GM21619 (cell line): ENCODE measurements at regions not wholly inside any gene's neighbourhood (a gene's known extent, or its start where the extent isn't known, plus 50 kb on each side); places are given as distances from the start of the nearest gene placed in this dataset.
"Not testable (repeated sequence)": the region's sequence is repeated elsewhere in the genome, so short reads cannot be mapped to it uniquely, and the experiment has no call there.

Experiments used
- ATAC-seq: cut with Tn5 transposase; IDR thresholded peaks from one replicate; pipeline ENCODE4 v1.9.1; 2021; ENCODE audit not compliant: unreplicated experiment

DNA sequence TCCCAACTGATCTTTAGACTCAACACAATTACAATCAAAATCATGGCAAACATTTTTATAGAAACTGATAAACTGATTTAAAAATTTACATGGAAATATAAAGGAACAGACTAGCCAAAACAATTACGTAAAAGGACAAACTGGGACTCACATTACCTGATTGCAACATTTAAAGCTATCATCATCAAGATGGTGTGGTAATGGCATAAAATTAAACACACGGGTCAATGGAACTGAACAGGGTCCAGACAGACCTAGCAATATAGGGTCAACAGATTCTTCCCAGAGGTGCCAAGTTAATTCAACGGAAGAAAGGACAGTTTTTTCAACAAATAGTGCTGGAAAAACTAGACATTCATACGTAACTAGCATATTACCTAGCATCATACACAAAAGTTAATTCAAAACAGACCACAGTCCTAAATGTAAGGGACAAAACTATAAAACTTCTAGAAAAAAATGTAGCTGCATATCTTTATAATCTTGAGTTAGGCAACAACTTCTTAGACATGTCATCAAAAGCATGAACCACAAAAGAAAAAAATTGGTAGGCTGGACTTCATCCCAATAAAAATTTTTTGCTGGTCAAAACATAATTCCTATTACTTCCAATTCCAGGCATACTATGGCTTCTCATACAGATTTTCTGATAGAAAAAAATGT lies 147.4 kb upstream of the BEND6 start:
- no peak for ATAC-seq

DNA sequence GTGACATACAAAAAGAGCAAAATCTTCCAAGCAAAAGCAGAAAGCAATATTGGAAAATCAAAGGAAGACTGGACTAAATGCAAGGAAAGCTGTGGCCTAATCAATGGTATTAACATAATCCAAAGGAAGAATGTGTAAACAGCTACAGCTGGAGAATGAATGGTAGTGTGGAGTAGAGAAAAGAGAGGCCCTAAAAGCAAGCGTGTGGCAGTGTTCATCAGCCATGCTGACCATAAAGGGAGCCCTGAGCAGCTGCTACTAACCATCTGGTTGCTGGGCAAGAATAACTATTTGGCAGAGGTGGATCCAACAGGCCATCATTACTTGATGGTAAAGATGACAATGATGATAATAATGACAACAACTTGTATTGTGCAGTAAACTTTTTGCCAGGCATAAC lies 148.5 kb upstream of the BEND6 start:
- ATAC-seq: no peak

DNA sequence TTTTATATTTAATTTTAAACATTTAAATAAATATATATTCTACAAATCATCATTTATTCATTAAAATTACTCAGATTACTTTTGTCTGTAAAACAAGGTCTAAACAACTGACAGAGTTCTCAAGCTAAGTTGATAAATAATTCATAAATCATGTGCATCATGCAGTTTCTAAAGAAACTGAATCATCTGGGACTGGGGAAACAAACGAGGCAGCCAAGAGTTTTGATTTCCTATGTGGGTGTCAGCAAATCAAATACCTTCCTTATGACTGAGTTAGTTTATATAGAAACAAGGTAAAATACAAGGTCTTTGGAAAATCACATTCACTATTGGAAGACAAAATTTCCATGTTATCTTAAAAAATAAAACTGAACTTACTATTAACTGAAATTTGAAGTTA lies 149.9 kb upstream of the BEND6 start:
- ATAC-seq: no peak

DNA sequence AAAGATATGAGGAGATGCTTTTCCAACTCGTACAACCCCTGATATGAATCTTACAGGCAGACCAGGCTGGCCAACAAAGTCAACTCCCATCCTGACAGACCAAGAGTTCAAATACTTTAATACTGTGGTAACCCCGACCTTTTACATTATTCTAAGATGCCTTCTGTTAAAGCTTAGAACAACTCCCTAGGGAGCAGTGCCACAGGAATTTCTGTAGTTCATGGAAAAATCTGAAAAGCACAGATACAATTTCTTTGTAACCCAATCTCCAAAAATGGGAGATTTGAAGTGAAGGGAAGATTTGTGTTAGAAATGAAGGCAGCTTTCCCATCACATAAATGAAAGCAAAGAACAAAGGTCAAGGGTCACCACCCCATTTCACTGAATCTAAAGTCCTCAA lies 151.3 kb upstream of the BEND6 start:
- ATAC-seq: no peak

DNA sequence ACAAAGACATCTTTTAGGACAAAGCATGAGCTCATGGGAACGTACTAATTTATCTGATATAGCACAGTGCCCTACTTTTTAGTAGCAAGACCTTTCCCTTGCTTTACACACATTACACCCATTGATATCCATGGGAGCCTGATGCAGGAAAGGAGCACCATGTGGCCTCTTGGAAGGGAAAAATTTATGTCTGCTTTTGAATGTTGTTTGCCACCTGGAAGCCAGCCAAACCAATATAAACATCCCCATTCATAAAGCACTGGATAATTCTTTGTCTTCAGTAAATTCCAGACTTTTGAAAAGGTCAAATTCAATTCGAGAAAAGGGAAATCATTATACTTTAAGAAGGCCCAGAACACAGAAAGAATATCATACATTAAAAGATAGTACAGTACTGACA lies 152.3 kb upstream of the BEND6 start:
- ATAC-seq: no peak

DNA sequence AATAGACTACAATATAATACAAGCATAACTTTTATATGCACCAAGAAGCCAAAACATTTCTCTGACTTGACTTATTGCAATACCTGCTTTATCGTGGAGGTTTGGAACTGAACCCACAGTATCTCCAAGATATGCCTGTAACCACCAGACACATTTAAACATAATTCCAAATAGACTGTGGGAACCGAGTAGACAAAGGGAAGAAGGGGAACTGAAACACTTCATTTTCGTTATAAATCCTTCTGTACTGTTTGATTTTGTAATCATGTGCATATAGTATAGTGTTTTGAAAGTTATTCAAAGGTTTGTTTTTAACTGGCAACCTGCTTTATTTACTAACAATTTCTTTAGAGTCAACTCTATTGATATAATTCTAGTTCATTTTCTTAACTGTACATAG lies 154.9 kb upstream of the BEND6 start:
- ATAC-seq: no peak

DNA sequence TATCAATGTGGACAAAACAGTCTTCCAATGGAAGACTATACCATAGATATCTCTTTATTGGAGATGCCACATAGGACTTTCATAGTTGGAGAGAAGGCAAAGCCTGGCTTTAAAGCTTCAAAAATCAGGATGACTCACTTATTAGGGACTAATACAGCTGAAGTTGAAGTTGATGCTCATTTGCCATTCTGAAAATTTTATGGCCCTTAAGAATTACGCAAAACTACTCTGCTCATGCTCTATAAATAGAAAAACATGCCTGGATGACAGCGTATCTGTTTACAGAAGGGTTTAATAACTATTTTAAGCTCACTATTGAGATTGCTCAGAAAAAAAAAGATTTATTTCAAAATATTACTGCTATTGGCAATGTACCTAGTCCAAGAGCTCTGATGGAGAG lies 155.5 kb upstream of the DST start:
- ATAC-seq: no peak

DNA sequence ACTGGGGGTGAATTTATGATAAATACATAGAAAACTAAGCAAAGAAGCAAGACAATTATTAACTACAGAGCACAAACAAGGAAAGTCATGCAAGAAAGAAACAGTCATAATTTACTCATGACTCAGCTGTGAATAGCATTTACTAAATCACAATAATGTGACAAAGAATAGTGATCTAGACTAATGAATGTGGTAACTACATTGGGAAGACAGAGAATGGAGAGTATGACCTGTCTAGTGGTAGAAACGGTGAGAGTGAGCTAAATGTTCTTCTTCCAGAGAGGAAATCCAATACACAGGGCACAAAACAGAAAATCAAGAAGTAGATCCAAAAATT lies 153.5 kb upstream of the DST start:
- peak; percentile 58 for ATAC-seq

DNA sequence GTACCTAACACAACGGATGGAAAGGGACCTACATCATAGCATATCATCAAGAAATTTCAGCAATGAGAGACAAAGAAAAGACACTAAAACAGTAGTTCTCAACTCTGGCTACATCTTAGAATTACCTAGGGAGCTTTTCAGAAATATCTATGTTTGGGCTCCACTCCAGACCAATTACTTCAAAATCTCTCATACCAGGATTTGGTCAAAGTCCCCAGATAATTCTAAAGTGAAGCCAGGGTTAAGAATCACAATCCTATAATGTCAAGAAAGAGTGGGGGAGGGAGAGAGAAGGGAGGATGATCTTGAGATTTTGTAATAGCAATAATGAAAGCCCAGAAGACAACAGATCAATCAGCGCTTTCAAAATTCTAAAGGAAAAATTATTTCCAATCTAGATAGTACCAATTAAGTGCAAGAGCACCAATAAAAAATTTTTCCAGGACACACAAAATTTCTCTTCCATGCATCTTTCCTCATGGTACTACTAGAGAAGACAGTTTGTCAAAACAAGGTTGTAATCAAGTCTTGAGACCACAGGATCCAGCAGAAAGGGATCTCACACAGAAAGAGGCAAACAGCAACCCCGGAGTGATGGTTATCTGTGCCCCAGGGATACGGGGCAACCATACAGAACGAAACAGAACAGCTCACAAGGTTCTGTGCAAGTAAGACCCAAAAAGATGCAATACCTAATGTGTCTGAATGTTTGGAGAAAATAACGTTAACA lies 152.9 kb upstream of the DST start:
- peak; percentile 10 for ATAC-seq

DNA sequence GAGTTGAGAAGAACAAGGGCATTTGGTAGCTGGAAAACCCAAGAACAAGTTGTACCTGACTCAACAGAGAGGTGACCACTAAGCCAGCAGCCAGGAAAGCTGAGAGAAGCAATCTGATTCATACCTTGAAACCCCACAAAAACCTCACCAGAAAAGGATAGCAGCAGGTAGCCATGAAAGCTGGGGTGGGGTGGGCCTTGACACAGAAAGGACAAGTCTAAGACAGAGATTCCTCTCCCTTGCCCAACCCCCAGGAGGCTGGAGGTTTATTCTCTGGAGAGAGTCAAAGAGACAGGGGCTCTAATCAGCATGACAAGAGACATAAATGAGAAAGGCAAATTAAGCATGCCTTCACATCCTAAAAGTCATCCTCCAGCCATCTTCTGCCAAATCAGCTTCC lies 151.7 kb upstream of the DST start:
- ATAC-seq: no peak

DNA sequence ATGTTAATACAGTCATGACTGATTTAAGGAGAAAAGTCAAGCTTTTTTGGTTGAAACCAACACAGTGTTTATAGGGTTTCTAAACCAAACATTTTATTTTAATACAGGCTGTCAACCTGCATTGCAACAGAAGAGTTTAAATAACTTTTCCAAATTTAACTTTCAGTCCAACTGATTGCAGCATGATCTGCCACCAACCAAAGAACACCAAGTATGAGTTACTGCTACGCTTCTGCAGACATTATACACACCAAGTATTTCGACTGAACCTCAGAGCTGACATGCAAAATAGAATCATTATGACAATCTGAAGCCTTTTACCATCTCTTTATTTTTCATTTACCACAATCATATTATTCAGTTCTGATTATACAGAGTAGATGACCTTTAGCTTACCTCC lies 151.2 kb upstream of the DST start:
- no peak for ATAC-seq

DNA sequence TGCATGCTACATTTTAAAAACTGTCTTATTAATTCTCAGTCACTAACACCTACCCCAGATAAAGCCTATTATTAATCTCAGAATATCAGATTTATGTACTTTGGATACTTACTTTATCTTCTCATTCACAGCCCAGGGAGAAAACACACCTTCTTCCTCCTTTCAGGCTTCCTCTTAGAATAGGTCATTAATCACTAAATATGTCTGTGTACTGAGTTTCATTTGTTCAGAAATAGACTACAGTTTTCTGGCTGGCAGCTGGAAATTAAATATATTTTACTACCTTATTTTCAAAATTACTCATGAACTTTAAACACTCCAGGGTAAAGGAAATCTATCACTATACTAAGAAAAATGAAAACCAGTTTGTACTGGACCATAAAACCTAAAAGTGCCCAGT lies 147.7 kb upstream of the DST start:
- no peak for ATAC-seq

DNA sequence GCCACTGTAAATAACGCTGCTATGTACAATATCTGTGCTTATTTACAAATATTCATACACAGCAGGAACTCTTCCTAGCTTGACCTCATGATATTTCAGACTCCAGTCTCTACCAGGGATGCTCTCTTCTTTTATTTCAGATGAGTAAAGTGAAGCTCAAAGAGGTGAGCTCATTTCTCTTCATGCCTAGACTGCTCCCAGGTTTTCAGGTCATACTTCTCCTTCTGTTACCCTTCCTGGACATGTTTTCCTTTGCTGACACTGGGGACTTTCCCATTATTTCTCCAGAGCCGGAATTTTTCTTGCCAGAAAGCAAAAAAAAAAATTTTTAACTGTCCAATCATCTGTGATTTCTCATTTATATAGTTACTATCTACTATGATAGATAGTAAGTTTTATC lies 147.2 kb upstream of the DST start:
- no peak for ATAC-seq

DNA sequence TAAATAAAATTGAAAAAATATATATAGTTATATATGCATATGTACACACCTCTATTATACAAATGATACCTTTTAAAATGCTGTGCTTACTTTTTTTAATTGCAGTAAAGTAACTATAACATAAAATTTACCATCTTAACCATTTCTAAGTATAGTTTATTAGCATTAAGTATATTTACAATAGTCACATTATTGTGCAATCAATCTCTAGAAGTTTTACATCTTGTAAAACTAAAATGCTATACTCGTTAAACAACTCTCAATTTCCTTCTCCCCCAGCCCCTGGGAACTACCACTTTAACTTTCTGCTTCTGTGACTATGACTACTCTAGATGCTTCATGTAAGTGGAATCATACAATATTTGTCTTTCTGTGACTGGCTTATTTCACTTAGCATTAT lies 146.7 kb upstream of the DST start:
- no peak for ATAC-seq

DNA sequence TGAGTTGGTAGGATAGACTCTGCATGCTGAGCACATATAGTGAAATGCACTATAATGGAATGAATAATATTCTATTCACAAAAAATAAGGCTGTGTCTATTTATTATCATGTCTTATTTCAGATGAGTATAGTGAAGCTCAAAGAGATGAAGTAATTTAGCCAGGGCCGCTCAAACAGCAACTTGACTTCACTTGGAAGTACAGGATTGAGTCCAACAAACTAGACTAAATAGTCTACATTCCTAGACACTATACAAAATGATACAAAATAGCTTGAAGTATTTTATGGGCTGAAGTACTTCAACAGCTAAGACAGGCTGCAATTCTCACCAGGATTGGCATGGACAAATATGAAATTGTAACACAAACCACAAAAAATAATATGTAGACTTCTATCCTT lies 144.5 kb upstream of the DST start:
- no peak for ATAC-seq

DNA sequence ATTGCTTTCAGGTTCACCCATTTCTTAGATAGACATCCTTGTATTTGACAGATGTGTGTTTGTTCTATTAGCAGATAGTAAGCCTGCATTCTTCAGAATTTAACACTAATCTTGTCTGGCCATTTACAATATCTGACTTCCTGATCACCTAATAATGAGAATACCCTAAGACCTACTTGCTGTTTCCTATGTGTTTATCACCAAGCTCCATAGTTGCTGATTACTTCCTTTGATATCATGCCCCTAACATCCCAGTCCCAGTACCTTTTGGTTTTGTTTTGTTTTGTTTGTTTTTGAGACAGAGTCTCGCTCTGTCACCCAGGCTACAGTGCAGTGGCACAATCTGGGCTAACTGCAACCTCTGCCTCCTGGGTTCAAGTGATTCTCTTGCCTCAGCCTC lies 143.6 kb upstream of the DST start:
- no peak for ATAC-seq

DNA sequence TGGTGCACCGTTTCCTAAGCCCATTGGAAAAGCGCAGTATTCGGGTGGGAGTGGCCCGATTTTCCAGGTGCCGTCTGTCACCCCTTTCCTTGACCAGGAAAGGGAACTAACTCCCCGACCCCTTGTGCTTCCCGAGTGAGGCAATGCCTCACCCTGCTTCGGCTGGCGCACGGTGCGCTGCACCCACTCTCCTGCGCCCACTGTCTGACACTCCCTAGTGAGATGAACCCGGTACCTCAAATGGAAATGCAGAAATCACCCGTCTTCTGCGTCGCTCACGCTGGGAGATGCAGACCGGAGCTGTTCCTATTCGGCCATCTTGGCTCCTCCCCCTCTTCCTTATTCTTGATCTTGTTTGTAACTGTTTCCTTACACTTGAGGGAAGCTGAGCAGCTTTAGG lies 142.8 kb upstream of the DST start:
- not testable (repeated sequence) for ATAC-seq

DNA sequence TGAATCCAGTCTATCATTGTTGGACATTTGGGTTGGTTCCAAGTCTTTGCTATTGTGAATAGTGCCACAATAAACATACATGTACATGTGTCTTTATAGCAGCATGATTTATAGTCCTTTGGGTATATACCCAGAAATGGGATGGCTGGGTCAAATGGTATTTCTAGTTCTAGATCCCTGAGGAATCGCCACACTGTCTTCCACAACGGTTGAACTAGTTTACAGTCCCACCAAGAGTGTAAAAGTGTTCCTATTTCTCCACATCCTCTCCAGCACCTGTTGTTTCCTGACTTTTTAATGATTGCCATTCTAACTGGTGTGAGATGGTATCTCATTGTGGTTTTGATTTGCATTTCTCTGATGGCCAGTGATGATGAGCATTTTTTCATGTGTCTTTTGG lies 137.4 kb upstream of the DST start:
- not testable (repeated sequence) for ATAC-seq

DNA sequence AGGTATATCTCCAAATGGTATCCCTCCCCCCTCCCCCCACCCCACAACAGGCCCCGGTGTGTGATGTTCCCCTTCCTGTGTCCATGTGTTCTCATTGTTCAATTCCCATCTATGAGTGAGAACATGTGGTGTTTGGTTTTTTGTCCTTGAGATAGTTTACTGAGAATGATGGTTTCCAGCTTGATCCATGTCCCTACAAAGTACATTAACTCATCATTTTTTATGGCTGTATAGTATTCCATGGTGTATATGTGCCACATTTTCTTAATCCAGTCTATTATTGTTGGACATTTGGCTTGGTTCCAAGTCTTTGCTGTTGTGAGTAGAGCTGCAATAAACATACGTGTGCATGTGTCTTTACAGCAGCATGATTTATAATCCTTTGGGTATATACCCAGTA lies 135.8 kb upstream of the DST start:
- ATAC-seq: not testable (repeated sequence)

DNA sequence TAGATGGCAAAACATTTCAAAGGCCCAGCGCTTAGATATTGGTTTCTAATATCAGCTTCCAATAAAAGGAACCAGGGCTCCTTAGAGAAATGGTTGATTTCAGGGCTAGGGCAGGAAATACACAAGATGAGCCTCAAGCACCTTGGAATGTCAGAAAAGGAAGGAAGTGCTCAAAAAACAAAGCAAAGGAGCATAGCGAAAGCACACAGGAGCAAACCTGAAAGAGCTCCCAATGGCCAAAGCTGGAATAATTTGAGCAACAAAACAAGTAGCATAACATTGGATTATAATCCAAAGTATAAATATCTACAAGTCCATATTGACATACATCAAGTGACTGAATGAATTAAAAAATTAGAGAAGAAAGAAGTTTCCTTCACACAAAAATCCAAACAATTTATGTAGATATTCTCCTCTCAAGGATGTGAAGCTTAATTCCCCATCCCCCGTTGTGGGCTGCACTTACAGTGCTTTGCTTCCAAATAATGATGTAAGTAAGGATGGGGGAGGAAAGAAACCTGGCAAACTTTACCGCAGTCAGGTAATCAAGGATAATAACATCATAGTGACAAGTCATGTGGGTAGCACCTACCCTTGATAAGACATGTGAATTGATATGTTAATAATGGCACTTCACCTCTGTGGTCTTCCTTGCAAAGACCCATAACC lies 132.9 kb upstream of the DST start:
- ATAC-seq: no peak

DNA sequence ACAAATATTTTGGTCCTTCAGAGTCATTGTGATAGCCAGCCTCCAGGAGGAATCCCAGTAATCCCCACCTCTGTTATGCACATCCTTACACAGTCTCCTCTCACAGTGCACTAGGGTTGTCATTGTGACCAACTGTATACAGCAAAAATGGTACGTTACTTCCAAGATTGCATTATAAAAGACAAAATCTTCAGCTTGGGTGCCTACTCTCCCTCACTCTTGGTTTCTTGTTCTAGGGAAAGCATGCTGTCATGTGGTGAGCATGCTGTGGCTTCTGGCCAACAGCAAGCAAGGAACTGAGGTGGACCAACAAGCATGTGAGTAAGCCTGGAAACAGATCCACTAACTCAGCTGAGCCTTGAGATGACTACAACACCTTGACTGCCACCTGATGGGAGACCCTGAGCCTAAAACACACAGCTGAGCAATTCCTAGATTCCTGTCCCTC lies 130.1 kb upstream of the DST start:
- peak; percentile 59 for ATAC-seq

DNA sequence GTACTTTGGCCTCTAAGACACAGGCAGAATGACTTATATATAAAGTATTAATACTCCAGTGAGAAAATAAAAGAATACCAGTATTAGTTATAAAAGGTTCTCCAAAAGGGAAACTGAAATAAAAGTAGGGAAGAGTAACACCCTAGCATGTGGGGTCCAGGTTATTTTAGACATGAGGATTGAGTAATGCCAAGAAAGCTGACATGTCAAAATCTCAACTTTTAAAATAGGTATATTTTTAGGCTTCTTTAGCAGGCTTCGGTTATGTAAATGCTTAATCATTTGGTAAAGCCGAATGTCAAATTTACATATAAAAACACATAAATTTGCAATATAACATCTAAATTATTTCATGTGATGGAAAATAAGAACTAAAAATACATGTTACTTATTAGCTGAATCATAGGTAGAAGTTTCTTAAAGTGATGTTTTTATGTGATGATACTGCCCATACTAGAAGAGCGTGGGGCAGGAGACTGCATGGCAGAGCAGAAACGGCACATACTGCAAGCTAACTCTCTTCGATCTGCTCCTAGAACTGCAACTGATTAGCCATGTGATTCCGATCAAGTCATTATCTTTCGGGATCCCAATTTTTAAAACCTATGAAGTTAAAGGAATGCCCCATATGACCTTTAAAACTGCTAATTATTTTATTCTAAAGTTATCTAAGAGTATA lies 129.4 kb upstream of the DST start:
- no peak for ATAC-seq
